ENCODE measurements at regions not wholly inside any gene's neighbourhood (a gene's known extent, or its start where the extent isn't known, plus 50 kb on each side); places are given as distances from the start of the nearest gene placed in this dataset.

GRCh38 chr3:166005126-166005525, 167.9 kb upstream of the BCHE start:
- TF ChIP-seq FOXK2 (IDR thresholded peaks at IDR 0.05) (no peak), CTBP1 (IDR thresholded peaks at IDR 0.05; ENCODE audit: borderline replicate concordance) (no peak), FOXA1 (IDR thresholded peaks at IDR 0.05) (no peak), SP1 (IDR thresholded peaks at IDR 0.05) (no peak), SUZ12 (IDR thresholded peaks at IDR 0.05) (no peak), PKNOX1 (IDR thresholded peaks at IDR 0.05) (no peak), ARNT (IDR thresholded peaks at IDR 0.05) (no peak), ELF4 (IDR thresholded peaks at IDR 0.05) (no peak), NFRKB (IDR thresholded peaks at IDR 0.05) (no peak), ZNF384 (IDR thresholded peaks at IDR 0.05) (no peak), FOXM1 (IDR thresholded peaks at IDR 0.05; ENCODE audit: borderline replicate concordance) (no peak), L3MBTL2 (conservative IDR thresholded peaks at IDR 0.05) (no peak), BHLHE40 (IDR thresholded peaks at IDR 0.05; ENCODE audit: borderline replicate concordance) (no peak)
